ENCODE measurements at regions not wholly inside any gene's neighbourhood (a gene's known extent, or its start where the extent isn't known, plus 50 kb on each side); places are given as distances from the start of the nearest gene placed in this dataset.
"Not testable (repeated sequence)": the region's sequence is repeated elsewhere in the genome, so short reads cannot be mapped to it uniquely, and the experiment has no call there.

DNA sequence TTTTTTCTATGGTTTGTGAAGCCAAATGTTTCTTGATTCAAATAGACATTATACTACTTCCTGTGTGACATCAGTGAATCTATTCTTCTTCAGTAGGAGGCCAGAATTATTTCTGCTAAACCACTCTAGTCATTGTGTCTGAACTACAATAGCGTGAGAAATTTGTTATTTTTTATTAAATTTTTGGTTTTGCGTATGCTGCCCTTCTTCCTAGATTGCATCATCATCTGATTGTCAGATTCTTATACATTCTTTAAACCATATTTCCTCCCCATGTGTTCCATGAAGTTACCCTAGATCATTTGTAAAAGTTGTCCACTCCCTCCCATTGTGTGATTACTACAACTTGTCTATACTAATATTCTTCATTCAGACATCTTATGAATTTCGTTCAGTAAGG is 187.8 kb upstream of the SPRY2 start:
- WGBS, result 95% methylated on average over 3 of the region's 3 CpGs
- Histone ChIP-seq H3K4me3 (ENCODE audit: low read depth, low read length) (no peak overlapping the region), H3K27ac (ENCODE audit: low read depth) (no peak overlapping the region), H3K4me1 (ENCODE audit: insufficient read depth) (no peaks in the 10 kb centered on the region), H3K36me3 (ENCODE audit: insufficient read depth) (no peaks in the 10 kb centered on the region)
- no peak for DNase-seq (ENCODE audit: extremely low spot score)

DNA sequence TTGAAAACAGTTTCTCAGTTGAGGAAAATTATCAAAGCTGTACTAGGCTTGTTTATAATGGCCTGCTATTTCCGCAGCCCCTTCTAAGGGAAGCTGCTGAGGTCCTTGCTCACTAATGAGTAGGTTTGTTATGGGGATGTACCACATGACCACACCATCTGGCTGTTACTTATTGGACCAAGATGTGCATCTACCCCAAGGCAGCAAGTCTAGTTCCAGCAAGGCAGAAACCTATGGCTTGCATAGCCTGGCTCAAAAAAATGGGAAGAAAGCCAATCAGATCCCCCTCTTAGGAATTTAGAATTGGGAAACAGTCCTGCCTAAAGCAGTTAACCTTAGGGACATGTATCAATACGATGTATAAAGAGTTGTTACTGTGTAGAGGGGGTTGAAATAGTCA is 186.5 kb upstream of the SPRY2 start:
- 85% methylated on average over 2 of the region's 2 CpGs for WGBS

DNA sequence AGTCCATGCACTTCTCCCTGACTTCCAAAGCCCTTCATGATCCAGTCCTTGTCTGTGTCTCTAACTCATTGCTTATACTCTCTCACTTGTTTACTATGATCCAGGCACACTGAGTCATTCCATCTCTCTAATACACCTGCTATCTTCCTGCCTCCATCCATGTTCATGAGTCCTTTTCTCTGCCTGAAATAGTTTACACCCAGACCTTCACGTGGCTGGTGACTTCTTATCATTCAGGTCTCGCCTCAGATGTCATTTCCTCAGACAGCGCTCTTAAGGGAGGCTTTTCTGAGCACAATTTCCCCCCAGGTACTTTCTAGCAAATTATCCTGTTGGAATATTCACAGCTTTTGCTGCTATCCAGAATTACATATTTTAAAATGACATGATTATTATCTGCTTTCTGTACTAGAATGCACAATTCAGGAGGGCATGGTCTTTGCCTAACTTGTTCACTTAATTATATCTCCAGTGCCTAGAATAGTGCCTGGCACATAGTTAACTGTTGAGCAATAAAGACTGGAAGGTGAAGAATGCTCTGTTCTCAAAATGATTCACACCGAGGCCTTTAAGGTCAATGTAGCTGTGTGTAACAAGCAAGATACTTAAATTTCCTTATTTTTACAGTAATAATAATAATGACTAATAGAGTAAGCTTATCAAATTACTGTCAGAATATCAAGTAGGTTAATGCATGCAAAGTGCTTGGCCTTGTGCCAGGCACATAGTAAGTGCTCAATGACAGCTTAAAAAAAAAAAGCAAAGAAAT is 183.7 kb upstream of the SPRY2 start:
- H3K4me1 ChIP-seq (ENCODE audit: insufficient read depth), result no peaks in the 10 kb centered on the region
- H3K36me3 ChIP-seq (ENCODE audit: insufficient read depth), result no peaks in the 10 kb centered on the region
- DNase-seq (ENCODE audit: extremely low spot score), result no peak
- H3K4me3 ChIP-seq (ENCODE audit: low read depth, low read length), result no peak overlapping the region
- H3K27ac ChIP-seq (ENCODE audit: low read depth), result no peak overlapping the region
- WGBS, result 78% methylated on average over 4 of the region's 4 CpGs

More for the DNA sequence above, 186.5 kb upstream of the SPRY2 start:
- no peaks in the 10 kb centered on the region for H3K4me1 ChIP-seq (ENCODE audit: insufficient read depth)
- no peak overlapping the region for H3K27ac ChIP-seq (ENCODE audit: low read depth)
- no peak for DNase-seq (ENCODE audit: extremely low spot score)
- no peak overlapping the region for H3K4me3 ChIP-seq (ENCODE audit: low read depth, low read length)
- no peaks in the 10 kb centered on the region for H3K36me3 ChIP-seq (ENCODE audit: insufficient read depth)

DNA sequence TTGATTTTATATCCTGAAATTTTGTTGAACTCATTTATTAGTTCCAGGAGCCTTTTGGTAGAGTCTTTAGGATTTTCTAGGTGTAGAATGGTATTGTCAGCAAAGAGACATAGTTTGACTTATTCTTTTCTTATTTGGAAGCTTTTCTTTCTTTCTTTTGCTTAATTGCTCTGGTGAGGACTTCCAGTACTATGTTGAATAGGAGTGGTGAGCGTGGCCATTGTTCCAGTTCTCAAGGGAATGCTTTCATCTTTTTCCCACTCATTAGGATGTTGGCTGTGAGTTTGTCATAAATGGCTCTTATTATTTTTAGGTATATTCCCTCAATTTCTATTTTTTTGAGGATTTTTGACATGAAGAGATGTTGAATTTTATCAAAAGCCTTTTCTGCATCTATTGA is 182.2 kb upstream of the SPRY2 start:
- DNase-seq (ENCODE audit: extremely low spot score), result no peak
- no peaks in the 10 kb centered on the region for H3K4me1 ChIP-seq (ENCODE audit: insufficient read depth)
- H3K36me3 ChIP-seq (ENCODE audit: insufficient read depth), result no peaks in the 10 kb centered on the region
- H3K27ac ChIP-seq (ENCODE audit: low read depth), result no peak overlapping the region
- H3K4me3 ChIP-seq (ENCODE audit: low read depth, low read length), result no peak overlapping the region
- WGBS, result 98% methylated on average over 1 of the region's 1 CpG

DNA sequence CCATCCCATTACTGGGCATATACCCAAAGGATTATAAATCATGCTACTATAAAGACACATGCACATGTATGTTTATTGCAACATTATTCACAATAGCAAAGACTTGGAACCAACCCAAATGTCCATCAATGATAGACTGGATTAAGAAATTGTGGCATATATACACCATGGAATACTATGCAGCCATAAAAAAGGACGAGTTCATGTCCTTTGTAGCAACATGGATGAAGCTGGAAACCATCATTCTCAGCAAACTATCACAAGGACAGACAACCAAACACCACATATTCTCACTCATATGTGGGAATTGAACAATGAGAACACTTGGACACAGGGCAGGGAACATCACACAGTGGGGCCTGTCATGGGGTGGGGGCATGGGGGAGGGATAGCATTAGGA is 181.5 kb upstream of the SPRY2 start:
- not testable (repeated sequence) for H3K36me3 ChIP-seq (ENCODE audit: insufficient read depth); H3K4me1 ChIP-seq (ENCODE audit: insufficient read depth); H3K27ac ChIP-seq (ENCODE audit: low read depth); H3K4me3 ChIP-seq (ENCODE audit: low read depth, low read length); DNase-seq (ENCODE audit: extremely low spot score)
- WGBS, result 72% methylated on average over 1 of the region's 1 CpG

DNA sequence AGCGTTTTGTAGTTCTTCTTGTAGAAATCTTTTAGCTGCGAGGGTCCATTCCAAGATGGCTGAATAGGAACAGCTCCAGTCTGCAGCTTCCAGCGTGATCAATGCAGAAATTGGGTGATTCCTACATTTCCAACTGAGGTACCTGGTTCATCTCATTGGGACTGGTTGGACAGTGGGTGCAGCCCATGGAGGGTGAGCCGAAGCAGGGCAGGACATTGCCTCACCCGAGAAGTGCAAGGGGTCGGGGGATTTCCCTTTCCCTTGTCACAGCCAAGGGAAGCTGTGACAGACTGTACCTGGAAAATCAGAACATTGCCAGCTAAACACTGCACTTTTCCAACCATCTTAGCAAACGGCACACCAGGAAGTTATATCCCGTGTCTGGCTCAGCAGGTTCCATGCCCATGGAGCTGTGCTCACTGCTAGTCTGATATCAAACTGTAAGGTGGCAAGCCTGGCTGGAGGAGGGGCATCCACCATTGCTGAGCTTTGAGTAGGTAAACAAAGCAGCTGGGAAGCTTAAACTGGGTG is 176.0 kb upstream of the SPRY2 start:
- Histone ChIP-seq H3K27ac (ENCODE audit: low read depth) (no peak overlapping the region), H3K4me3 (ENCODE audit: low read depth, low read length) (no peak overlapping the region), H3K36me3 (ENCODE audit: insufficient read depth) (no peaks in the 10 kb centered on the region), H3K4me1 (ENCODE audit: insufficient read depth) (no peaks in the 10 kb centered on the region)
- WGBS, result 93% methylated on average over 8 of the region's 8 CpGs
- no peak for DNase-seq (ENCODE audit: extremely low spot score)

DNA sequence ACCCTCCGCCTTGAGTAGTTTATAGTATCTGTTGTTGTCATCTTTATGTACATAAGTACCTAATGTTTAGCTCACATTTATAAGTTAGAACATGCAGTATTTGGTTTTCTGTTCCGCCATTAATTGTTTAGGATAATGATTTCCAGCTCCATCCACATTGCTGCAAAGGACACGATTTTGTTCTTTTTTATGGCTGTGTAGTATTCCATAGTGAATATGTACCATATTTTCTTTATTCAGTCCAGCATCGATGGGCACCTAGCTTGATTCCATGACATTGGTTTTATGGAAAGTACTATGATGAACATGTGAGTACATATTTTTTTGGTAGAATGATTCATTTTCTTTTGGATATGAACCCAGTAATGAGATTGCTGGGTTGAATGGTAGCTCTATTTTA is 174.4 kb upstream of the SPRY2 start:
- no peak overlapping the region for H3K4me3 ChIP-seq (ENCODE audit: low read depth, low read length)
- 96% methylated on average over 4 of the region's 4 CpGs for WGBS
- H3K36me3 ChIP-seq (ENCODE audit: insufficient read depth), result no peaks in the 10 kb centered on the region
- H3K4me1 ChIP-seq (ENCODE audit: insufficient read depth), result no peaks in the 10 kb centered on the region
- no peak overlapping the region for H3K27ac ChIP-seq (ENCODE audit: low read depth)
- DNase-seq (ENCODE audit: extremely low spot score), result no peak

DNA sequence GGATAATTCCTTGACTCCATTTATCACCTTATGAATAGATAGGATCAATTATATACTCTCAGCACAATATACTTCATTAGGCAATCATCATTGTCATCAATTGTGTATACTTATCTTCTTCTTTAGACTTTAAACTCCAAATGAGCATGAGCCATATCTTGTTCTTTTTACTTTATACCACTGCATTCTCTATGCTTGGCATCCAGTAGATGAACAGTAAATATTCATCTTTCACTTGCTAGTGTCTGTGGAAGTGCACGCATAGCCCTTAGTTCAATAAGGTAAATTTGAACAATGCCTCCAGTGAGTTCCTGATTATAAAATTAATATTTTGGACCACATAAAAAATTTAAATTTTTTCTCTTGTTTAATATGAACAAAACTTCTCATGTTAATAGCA is 172.3 kb upstream of the SPRY2 start:
- no peaks in the 10 kb centered on the region for H3K4me1 ChIP-seq (ENCODE audit: insufficient read depth)

DNA sequence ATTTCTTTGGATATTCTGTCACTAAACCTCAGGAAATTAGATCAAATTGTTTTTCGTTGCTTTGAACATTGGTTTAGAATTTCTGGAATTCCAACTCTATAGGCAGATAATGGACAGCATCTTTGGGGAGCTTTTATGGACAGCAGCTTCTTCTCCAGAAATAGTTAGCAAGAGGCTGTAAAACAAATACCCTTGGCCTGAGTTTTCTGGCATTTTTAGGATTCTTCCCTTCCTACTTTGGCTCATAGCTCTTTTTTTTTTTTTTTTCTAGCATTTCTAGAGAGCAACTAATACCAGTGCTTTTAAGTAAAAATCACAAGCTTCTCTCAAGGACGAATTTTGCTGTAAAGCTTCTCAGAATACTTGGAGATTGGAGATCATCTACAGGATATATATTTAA is 169.8 kb upstream of the SPRY2 start:
- Histone ChIP-seq H3K36me3 (ENCODE audit: insufficient read depth) (no peaks in the 10 kb centered on the region), H3K4me3 (ENCODE audit: low read depth, low read length) (no peak overlapping the region), H3K4me1 (ENCODE audit: insufficient read depth) (no peaks in the 10 kb centered on the region), H3K27ac (ENCODE audit: low read depth) (no peak overlapping the region)
- DNase-seq (ENCODE audit: extremely low spot score), result no peak
- WGBS, result 50% methylated on average over 2 of the region's 2 CpGs

More for the DNA sequence above, 172.3 kb upstream of the SPRY2 start:
- Histone ChIP-seq H3K27ac (ENCODE audit: low read depth) (no peak overlapping the region), H3K4me3 (ENCODE audit: low read depth, low read length) (no peak overlapping the region), H3K36me3 (ENCODE audit: insufficient read depth) (no peaks in the 10 kb centered on the region)
- 78% methylated on average over 1 of the region's 1 CpG for WGBS
- DNase-seq (ENCODE audit: extremely low spot score), result no peak

DNA sequence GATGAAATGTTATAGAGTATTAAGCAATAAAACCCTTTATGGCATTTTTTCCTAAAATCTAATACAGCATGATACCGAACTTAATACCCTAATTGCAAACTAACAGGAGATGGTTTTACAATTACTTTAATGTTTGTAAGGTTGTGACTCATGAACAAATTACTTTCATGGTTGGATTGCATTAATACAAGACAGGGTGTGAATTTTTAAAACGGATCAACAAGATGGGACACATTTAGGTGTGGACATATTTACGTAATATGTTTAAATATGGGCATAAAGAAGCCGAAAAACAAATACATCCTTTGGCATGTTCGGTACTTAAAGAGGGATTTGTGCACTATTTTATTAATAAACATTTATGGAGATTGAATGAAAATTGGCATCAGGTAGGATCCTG is 168.3 kb upstream of the SPRY2 start:
- Histone ChIP-seq H3K4me3 (ENCODE audit: low read depth, low read length) (no peak overlapping the region), H3K36me3 (ENCODE audit: insufficient read depth) (no peaks in the 10 kb centered on the region), H3K4me1 (ENCODE audit: insufficient read depth) (no peaks in the 10 kb centered on the region), H3K27ac (ENCODE audit: low read depth) (no peak overlapping the region)
- no peak for DNase-seq (ENCODE audit: extremely low spot score)
- WGBS, result 80% methylated on average over 5 of the region's 5 CpGs

DNA sequence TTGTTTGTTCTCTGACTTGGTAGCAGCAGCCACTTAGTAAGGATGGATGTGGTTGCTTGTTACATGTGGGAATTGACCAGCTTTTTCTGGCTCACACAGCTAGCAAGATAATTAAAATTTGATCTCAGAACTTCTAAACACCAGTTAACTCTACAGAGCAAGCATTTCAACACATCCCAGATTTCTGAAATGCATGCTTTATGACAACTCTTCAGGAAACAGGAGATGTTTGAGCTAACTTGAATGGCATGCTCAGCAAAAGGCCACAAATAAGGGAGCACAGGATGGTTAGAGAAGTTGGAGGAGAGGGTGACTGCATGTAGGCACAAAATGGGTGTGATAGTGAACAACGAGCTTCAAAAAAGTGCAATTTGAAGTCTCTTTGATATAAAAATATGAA is 167.1 kb upstream of the SPRY2 start:
- WGBS, result 91% methylated on average over 1 of the region's 1 CpG
- DNase-seq (ENCODE audit: extremely low spot score), result no peak

DNA sequence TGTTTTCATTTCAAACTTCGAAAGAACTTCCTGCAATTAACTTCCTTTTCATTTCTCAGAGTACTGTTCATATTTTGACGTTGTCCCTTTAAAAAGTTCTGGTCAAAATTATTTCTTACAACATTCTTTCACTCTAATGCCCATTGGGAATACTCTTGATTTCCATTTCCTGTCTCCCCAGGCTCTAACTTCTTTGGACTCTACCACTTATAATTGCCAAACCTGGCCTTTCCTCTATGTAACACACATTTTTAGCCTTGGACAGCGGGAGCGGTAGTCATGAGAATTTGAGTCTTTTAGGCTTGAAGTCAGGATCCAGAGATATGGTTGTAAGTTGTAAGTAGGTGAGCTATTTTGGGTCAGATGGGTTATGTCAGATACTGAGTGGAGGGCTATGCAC is 163.5 kb upstream of the SPRY2 start:
- H3K4me3 ChIP-seq (ENCODE audit: low read depth, low read length), result no peak overlapping the region
- no peak overlapping the region for H3K27ac ChIP-seq (ENCODE audit: low read depth)
- no peaks in the 10 kb centered on the region for H3K36me3 ChIP-seq (ENCODE audit: insufficient read depth)
- DNase-seq (ENCODE audit: extremely low spot score), result no peak
- no peaks in the 10 kb centered on the region for H3K4me1 ChIP-seq (ENCODE audit: insufficient read depth)
- 66% methylated on average over 4 of the region's 4 CpGs for WGBS

More for the DNA sequence above, 167.1 kb upstream of the SPRY2 start:
- Histone ChIP-seq H3K36me3 (ENCODE audit: insufficient read depth) (no peaks in the 10 kb centered on the region), H3K4me3 (ENCODE audit: low read depth, low read length) (no peak overlapping the region), H3K4me1 (ENCODE audit: insufficient read depth) (no peaks in the 10 kb centered on the region), H3K27ac (ENCODE audit: low read depth) (no peak overlapping the region)

DNA sequence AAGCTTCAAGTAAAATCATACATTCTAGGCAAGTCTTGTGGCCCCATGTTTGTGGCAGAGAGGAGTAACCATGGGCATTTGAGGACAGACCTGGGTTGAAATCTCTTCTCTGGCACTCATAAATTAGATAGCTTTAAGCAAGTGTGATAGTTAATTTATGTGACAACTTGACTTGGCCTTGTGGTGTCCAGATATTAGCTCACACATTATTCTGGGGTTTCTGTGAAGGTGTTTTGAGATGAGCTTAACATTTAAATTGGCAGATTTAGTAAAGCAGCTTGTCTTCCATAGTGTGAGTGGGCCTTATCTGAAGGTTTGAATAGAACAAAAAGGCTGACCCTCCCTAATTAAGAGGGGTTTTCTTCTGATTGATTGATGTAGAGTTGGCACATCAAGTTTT is 161.4 kb upstream of the SPRY2 start:
- Histone ChIP-seq H3K27ac (ENCODE audit: low read depth) (no peak overlapping the region), H3K36me3 (ENCODE audit: insufficient read depth) (no peaks in the 10 kb centered on the region), H3K4me3 (ENCODE audit: low read depth, low read length) (no peak overlapping the region), H3K4me1 (ENCODE audit: insufficient read depth) (no peaks in the 10 kb centered on the region)
- no peak for DNase-seq (ENCODE audit: extremely low spot score)

DNA sequence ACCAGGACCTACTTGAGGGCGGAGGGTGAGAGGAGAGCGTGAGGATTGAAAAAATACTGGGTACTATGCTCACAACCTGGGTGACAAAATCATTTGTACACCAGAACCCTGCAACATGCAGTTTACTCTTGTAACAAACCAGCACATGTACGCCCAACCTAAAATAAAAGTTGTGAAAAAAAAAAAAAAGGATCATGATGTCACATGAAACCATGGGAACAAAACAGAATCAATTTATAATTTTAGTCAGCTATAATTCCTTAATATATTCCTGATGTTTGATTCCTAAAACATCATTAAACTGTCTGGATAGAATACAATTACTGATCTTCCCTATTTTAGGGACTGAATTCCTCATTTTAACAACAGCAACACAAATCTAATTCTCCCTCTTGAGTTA is 160.6 kb upstream of the SPRY2 start:
- Histone ChIP-seq H3K4me3 (ENCODE audit: low read depth, low read length) (no peak overlapping the region), H3K4me1 (ENCODE audit: insufficient read depth) (no peaks in the 10 kb centered on the region), H3K27ac (ENCODE audit: low read depth) (no peak overlapping the region), H3K36me3 (ENCODE audit: insufficient read depth) (no peaks in the 10 kb centered on the region)
- no peak for DNase-seq (ENCODE audit: extremely low spot score)
- WGBS, result 73% methylated on average over 3 of the region's 3 CpGs
